SK-N-SH (cell line): ENCODE measurements at regions not wholly inside any gene's neighbourhood (a gene's known extent, or its start where the extent isn't known, plus 50 kb on each side); places are given as distances from the start of the nearest gene placed in this dataset.

ENCODE experiments used
- CTCF ChIP-seq: fragments of 200-600 bp; sonication (generic); IDR thresholded peaks from 2 replicates; pipeline ENCODE4 v1.6.1; 2017; ENCODE audit warnings: antibody characterized with exemption, mild to moderate bottlenecking, moderate library complexity
- EP300 ChIP-seq, 2 experiments: IDR thresholded peaks; 2 replicates each; pipeline versions ENCODE4 v1.4.0 to v1.6.1; 2012; ENCODE audit warnings: borderline replicate concordance in 1 of 2, low read depth in 1 of 2, low read length in 1 of 2
- MEF2A ChIP-seq: IDR thresholded peaks from 2 replicates; pipeline ENCODE4 v1.4.0; 2012; ENCODE audit warnings: low read depth, borderline replicate concordance
- MXI1 ChIP-seq: IDR thresholded peaks from 2 replicates; pipeline ENCODE4 v1.6.1; 2012; ENCODE audit warnings: mild to moderate bottlenecking, low read depth, low read length, improper control_type of control experiment
- NRF1 ChIP-seq: IDR thresholded peaks from 2 replicates; pipeline ENCODE4 v1.6.1; 2012; ENCODE audit warnings: low read depth, mild to moderate bottlenecking, low read length
- POLR2AphosphoS5 ChIP-seq: IDR thresholded peaks from 2 replicates; pipeline ENCODE4 v1.6.1; 2012; ENCODE audit warnings: low read depth, low read length
- RAD21 ChIP-seq: IDR thresholded peaks from 2 replicates; pipeline ENCODE4 v1.6.1; 2012; ENCODE audit warnings: mild to moderate bottlenecking, low read length
- RCOR1 ChIP-seq: fragments of 150-350 bp; IDR thresholded peaks from 2 replicates; pipeline ENCODE4 v1.6.1; 2017; ENCODE audit warnings: antibody characterized with exemption, low read length
- SIN3A ChIP-seq: IDR thresholded peaks from 2 replicates; pipeline ENCODE4 v1.6.1; 2012; ENCODE audit warnings: low read depth, mild to moderate bottlenecking, low read length, moderate library complexity, borderline replicate concordance
- USF1 ChIP-seq: IDR thresholded peaks from 2 replicates; pipeline ENCODE4 v1.4.0; 2012; ENCODE audit warnings: low read depth, borderline replicate concordance
- TF ChIP-seq, protein P1 (sequence below): IDR thresholded peaks from 2 replicates; pipeline ENCODE4 v1.4.0; 2012; ENCODE audit warnings: low read depth

GRCh38 chr15:92810418-92811138 is 89.5 kb upstream of the CHD2 start:
- no peak for TF ChIP-seq MXI1
- no peak for TF ChIP-seq RCOR1
- TF ChIP-seq SIN3A = no peak
- TF ChIP-seq POLR2AphosphoS5 = peak; percentile 63
- no peak for TF ChIP-seq CTCF
- no peak for TF ChIP-seq EP300 (IDR thresholded peaks at IDR 0.05; ENCODE audit: borderline replicate concordance in 1 of 2, low read depth in 1 of 2, low read length in 1 of 2)
- TF ChIP-seq, protein P1, sequence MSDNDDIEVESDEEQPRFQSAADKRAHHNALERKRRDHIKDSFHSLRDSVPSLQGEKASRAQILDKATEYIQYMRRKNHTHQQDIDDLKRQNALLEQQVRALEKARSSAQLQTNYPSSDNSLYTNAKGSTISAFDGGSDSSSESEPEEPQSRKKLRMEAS = no peak
- TF ChIP-seq MEF2A = no peak
- no peak for TF ChIP-seq NRF1
- TF ChIP-seq RAD21 = no peak
- TF ChIP-seq USF1 = no peak
